Suprapubic skin (tissue), 4 donors: ENCODE measurements at regions not wholly inside any gene's neighbourhood (a gene's known extent, or its start where the extent isn't known, plus 50 kb on each side); places are given as distances from the start of the nearest gene placed in this dataset.

Experiments used
- DNase-seq, 2 donors: peaks; one replicate each; pipeline ENCODE4 v3.0.0-alpha.2; 2019; ENCODE audit warnings: low spot score in 2 of 2
- H3K27ac ChIP-seq: fragments of 200-600 bp; sonication (generic); one replicate; pipeline ENCODE4 v1.5.1; 2019
- H3K27me3 ChIP-seq: fragments of 200-600 bp; sonication (generic); one replicate; pipeline ENCODE4 v1.5.1; 2019
- H3K36me3 ChIP-seq: fragments of 200-600 bp; sonication (generic); one replicate; pipeline ENCODE4 v1.5.1; 2019
- H3K4me1 ChIP-seq: fragments of 200-600 bp; sonication (generic); one replicate; pipeline ENCODE4 v1.5.1; 2019
- H3K4me3 ChIP-seq: fragments of 200-600 bp; sonication (generic); one replicate; pipeline ENCODE4 v1.5.1; 2019; ENCODE audit warnings: mild to moderate bottlenecking
- H3K9me3 ChIP-seq: fragments of 200-600 bp; sonication (generic); one replicate; pipeline ENCODE4 v1.5.1; 2019
- CTCF ChIP-seq, 2 donors: fragments of 200-600 bp in 1 of 2; fragments of 450-650 bp in 1 of 2; sonication (generic) in 1 of 2; IDR thresholded peaks; one replicate each; pipeline ENCODE4 v1.5.1; 2016 to 2019; ENCODE audit warnings: antibody characterized with exemption in 2 of 2, mild to moderate bottlenecking in 1 of 2, moderate library complexity in 1 of 2
- EP300 ChIP-seq: sonication (generic); formaldehyde crosslinking; IDR thresholded peaks from one replicate; pipeline ENCODE4 v1.6.1; 2017; ENCODE audit warnings: antibody characterized with exemption
- POLR2A ChIP-seq, 2 donors: fragments of 450-650 bp; IDR thresholded peaks; one replicate each; pipeline ENCODE4 v1.6.1; 2017; ENCODE audit warnings: antibody characterized with exemption in 2 of 2, mild to moderate bottlenecking in 2 of 2, moderate library complexity in 2 of 2
- POLR2AphosphoS5 ChIP-seq, 3 donors: sonication (generic); formaldehyde crosslinking; IDR thresholded peaks; one replicate each; pipeline ENCODE4 v1.6.1; 2017; ENCODE audit warnings: antibody characterized with exemption in 3 of 3
- WGBS: methylation state at CpG from one replicate; pipeline ENCODE4 v1.1.5; 2018; 5-methylcytosine and 5-hydroxymethylcytosine counted together

GRCh38 chr6:148041546-148041945, 301.1 kb upstream of the SASH1 start:
- H3K27me3 ChIP-seq = no peaks in the 10 kb centered on the region
- no peak overlapping the region for H3K27ac ChIP-seq
- no peak for DNase-seq
- TF ChIP-seq EP300 (no peak), CTCF (IDR thresholded peaks at IDR 0.05) (no peak), POLR2A (IDR thresholded peaks at IDR 0.05) (no peak), POLR2AphosphoS5 (IDR thresholded peaks at IDR 0.05) (no peak)
- no peaks in the 10 kb centered on the region for H3K9me3 ChIP-seq
- WGBS = 44% methylated on average over 4 of the region's 4 CpGs
- H3K4me3 ChIP-seq = no peak overlapping the region
- no peaks in the 10 kb centered on the region for H3K36me3 ChIP-seq
- H3K4me1 ChIP-seq = no peaks in the 10 kb centered on the region

DNA sequence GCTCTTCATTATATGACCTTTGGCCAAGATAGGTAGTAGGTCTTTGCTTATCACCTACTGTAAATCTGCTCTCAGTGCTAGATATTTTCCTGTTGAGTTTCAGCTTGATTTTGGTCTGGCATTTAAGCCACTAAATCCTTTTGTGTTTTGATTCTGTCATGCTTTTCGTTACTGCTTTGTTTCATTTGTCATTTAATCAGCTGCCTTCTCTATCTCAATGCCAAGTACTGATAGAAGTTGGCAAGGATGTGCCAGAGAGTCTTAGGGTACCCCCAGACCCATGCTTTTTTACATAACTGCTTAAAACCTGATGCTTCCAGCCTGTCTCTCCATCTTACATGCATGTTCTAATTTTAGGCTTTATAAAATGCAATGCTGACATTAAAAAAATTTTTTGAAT, 300.1 kb upstream of the SASH1 start:
- Histone ChIP-seq H3K4me3 (no peak overlapping the region), H3K27ac (no peak overlapping the region), H3K36me3 (no peaks in the 10 kb centered on the region), H3K9me3 (peaks cover 3% of the 10 kb centered on the region), H3K4me1 (no peaks in the 10 kb centered on the region), H3K27me3 (no peaks in the 10 kb centered on the region)
- WGBS = 66% methylated on average over 1 of the region's 1 CpG
- no peak for DNase-seq
- TF ChIP-seq POLR2AphosphoS5 (IDR thresholded peaks at IDR 0.05) = no peak
- no peak for TF ChIP-seq EP300
- no peak for TF ChIP-seq POLR2A (IDR thresholded peaks at IDR 0.05)
- no peak for TF ChIP-seq CTCF (IDR thresholded peaks at IDR 0.05)

GRCh38 chr6:148044261-148044751, 298.3 kb upstream of the SASH1 start:
- no peaks in the 10 kb centered on the region for H3K36me3 ChIP-seq
- no peaks in the 10 kb centered on the region for H3K4me1 ChIP-seq
- H3K9me3 ChIP-seq = peaks cover 3% of the 10 kb centered on the region
- WGBS = 79% methylated on average over 1 of the region's 1 CpG
- TF ChIP-seq EP300 (no peak), POLR2AphosphoS5 (IDR thresholded peaks at IDR 0.05) (no peak), POLR2A (IDR thresholded peaks at IDR 0.05) (no peak), CTCF (IDR thresholded peaks at IDR 0.05) (no peak)
- H3K27ac ChIP-seq = no peak overlapping the region
- DNase-seq = no peak
- no peak overlapping the region for H3K4me3 ChIP-seq
- H3K27me3 ChIP-seq = no peaks in the 10 kb centered on the region

DNA sequence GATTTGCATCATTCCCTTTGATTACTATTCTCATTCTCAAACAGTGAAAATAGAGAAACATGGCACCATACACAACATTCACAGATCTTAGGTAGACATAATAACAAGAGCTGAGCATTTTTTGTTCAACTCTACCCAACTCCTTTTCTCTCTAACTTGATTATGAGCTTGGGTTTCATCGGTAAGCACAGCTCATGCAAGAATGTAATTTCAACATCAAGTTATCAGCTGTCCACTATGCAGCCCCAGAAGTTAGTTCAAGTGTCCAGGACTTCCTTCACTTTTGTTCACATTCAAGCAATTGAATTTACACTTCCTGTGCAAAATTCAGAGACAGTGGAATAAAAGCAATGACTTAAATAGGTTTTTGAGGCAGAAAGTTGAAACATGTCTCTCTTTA, 297.7 kb upstream of the SASH1 start:
- Histone ChIP-seq H3K27me3 (no peaks in the 10 kb centered on the region), H3K9me3 (peaks cover 3% of the 10 kb centered on the region), H3K36me3 (no peaks in the 10 kb centered on the region), H3K27ac (no peak overlapping the region), H3K4me3 (no peak overlapping the region), H3K4me1 (no peaks in the 10 kb centered on the region)
- WGBS = 77% methylated on average over 1 of the region's 1 CpG
- TF ChIP-seq CTCF (IDR thresholded peaks at IDR 0.05) (no peak), POLR2AphosphoS5 (IDR thresholded peaks at IDR 0.05) (no peak), EP300 (no peak), POLR2A (IDR thresholded peaks at IDR 0.05) (no peak)
- DNase-seq = no peak

GRCh38 chr6:148053209-148053608, 289.4 kb upstream of the SASH1 start:
- Histone ChIP-seq H3K36me3 (no peaks in the 10 kb centered on the region), H3K4me3 (no peak overlapping the region), H3K27me3 (no peaks in the 10 kb centered on the region), H3K27ac (no peak overlapping the region), H3K9me3 (peaks cover 6% of the 10 kb centered on the region), H3K4me1 (no peaks in the 10 kb centered on the region)
- 97% methylated on average over 5 of the region's 5 CpGs for WGBS
- TF ChIP-seq POLR2A (IDR thresholded peaks at IDR 0.05) (no peak), POLR2AphosphoS5 (IDR thresholded peaks at IDR 0.05) (no peak), CTCF (IDR thresholded peaks at IDR 0.05) (no peak), EP300 (no peak)
- DNase-seq = no peak
